GM21423 (cell line): ENCODE measurements at regions not wholly inside any gene's neighbourhood (a gene's known extent, or its start where the extent isn't known, plus 50 kb on each side); places are given as distances from the start of the nearest gene placed in this dataset.

Experiments used
- ATAC-seq: cut with Tn5 transposase; IDR thresholded peaks from one replicate; pipeline ENCODE4 v1.9.1; 2021; ENCODE audit warnings: mild to moderate bottlenecking, moderate library complexity; ENCODE audit not compliant: unreplicated experiment

- no peak for ATAC-seq
These were observed 99.8 kb upstream of the YPEL5 start for GRCh38 chr2:30046979-30047378.

DNA sequence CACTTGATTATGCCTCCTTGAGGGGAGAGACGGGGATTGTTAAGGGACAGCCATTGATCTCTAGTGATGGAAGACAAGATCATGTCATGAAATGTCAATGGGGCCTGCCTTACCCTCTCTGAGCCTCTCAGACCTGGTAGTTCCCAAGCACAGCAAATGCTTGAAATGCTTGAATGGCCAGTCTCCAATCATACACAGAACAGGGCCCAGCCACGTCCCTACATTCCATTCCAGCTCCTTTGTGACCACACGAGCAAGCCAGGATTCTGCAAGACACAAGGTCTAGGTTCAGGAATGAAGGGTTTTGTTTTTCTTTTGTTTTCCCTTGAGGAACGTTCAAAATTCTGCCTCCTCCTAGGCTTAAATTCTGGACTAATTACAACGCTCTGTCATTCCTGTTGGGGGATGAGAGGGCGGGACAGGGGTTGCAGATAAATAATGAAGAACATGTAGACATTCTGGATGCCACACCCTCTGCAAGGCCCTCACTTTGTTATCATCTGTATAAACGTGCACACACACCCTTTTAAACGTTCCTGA lies 98.1 kb upstream of the YPEL5 start:
- ATAC-seq = no peak

- ATAC-seq = no peak
These were observed 91.3 kb upstream of the YPEL5 start for GRCh38 chr2:30055548-30055947.

- no peak for ATAC-seq
These were observed 86.2 kb upstream of the YPEL5 start for GRCh38 chr2:30060562-30060961.

- no peak for ATAC-seq
These were observed 78.7 kb upstream of the YPEL5 start for GRCh38 chr2:30068067-30068466.

DNA sequence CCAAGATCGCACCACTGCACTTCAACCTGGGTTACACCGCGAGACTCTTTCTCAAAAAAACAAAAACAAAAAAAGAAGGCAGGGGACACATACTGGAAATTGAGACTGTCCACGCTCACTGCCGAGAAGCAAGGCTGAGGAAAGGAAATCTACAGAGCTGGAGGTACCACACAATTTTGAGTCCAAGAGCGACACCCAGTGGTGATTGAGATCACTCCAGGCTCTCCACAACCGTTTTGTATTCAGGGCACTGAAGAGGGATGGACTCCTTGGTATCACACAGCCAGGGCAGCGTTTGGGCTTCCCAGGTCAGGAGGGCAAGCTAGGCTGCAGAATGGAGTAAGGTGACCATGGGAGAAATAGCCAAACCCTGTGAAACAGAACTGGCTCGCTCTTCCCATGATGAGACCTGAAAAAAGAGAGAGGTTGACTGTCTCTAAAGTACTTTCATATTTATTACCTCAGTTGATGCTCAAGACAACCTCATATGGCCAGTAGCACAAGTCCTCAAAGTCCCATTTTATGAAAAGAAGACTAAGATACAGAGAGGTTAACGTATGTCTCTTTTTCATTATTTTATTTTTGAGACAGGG lies 74.5 kb upstream of the YPEL5 start:
- ATAC-seq = no peak

- no peak for ATAC-seq
These were observed 73.3 kb upstream of the YPEL5 start for GRCh38 chr2:30073523-30073922.

DNA sequence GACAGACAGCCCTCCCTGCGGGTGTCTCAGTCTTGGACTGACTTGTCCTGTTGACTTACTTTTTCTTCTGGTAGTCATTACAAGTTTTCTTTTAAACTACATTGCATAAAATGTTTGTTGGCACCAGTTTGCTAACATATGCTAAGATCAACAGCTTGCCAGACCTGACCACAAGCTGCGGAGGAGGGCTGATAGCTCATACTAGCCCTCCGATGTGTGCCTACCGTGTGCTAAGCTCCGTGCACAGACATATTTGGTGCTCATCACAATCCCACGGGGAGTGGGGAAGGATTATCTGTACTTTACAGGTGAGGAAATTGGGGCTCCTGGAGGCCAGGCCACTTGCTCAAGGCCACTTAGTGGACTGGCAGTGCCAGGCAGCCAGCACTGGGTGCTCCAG lies 72.8 kb upstream of the YPEL5 start:
- no peak for ATAC-seq

DNA sequence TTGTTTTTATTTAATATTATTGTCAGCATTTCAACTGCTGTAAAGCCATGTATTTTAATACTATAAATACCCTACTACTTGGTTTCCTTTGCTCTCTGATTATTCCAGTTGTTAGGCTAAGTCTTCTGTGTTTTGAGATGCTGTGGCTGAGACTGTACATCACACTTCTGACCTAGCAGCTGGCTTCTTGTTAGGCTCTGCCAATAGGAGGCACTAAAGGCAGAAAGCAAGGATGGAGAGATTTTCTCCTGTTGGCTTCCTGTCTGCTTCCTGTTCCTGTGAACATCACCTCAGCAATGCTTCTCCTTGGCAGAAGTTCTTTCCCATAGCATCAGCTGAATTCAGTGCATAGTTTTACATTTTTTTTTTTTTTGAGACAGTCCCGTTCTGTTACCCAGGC lies 68.3 kb upstream of the YPEL5 start:
- no peak for ATAC-seq

DNA sequence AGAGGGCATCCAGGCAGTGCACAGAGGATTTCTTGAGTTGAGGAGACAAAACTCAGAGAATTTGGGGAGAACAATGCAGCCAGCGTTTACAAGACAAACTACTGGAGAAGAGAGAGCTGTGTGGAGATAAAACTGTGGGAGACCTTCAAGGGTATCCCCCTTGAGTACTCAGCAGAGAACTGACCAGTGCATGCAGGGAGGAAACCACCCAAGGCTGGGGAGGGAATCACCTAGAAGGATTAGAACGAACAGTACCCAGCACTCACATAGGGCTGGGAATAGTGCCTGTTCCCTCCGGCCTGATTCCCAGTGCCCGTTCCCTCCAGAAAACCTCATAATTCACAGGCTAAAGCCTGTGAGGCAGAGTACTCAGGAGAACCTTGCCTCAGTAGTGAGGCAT lies 61.9 kb upstream of the YPEL5 start:
- no peak for ATAC-seq

DNA sequence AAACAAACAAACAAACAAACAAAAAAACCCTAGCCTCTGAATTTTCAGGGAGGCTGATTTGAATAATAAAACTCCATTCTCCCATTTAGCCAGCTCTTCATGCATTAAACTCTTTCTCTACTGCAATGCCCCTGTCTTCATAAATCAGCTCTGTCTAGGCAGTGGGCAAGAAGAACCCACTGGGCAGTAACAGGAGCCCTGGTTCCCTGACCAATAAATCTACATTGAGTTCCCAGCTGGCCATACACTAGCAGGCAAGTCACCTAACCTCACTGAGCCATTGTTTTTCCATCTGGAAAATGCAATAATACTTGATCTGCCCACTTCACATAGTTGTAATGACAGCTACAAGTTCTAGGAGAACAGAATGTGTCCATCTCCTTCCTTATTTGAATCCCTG lies 57.6 kb upstream of the YPEL5 start:
- ATAC-seq = no peak

GRCh38 chr2:30095402-30095801 lies 51.4 kb upstream of the YPEL5 start:
- no peak for ATAC-seq

DNA sequence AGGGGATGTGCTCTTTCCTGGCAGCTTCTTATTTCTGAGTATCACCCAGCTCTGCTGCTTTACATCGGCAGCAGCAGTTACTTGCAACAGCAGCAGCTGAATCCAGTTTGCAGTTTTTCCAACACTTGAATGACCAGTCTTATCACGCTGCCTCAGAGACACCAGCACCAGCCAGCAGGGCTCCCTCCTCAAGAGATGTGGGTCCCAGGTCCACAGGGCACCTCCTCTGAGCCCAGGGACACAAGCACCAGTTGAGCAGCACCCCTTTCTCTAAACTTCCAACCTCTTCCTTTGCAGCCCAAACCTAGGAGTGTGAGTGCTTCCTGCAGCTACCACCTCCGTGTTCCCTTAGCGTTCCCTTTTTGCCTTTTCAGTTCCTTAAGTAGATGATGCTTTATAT lies 50.4 kb upstream of the YPEL5 start:
- ATAC-seq = no peak
